NCI-H1417 (cell line): ENCODE measurements at regions not wholly inside any gene's neighbourhood (a gene's known extent, or its start where the extent isn't known, plus 50 kb on each side); places are given as distances from the start of the nearest gene placed in this dataset.
A peak's percentile ranks its signal among the peaks of the same experiment; 100 is the strongest.

Source experiments
- DNase-seq, 3 experiments: peaks; one replicate each; lab custom pipeline; 2025; lab: John Stamatoyannopoulos, UW

GRCh38 chr3:140816372-140817195, 125.1 kb upstream of the SLC25A36 start:
- no peak for DNase-seq

- no peak for DNase-seq
Measured at GRCh38 chr3:140821493-140821892, 120.1 kb upstream of the SLC25A36 start.

GRCh38 chr3:140822401-140823047, 119.1 kb upstream of the SLC25A36 start:
- DNase-seq = no peak

- DNase-seq = no peak
Measured at GRCh38 chr3:140823106-140823505, 118.5 kb upstream of the SLC25A36 start.

- no peak for DNase-seq
Measured at GRCh38 chr3:140827894-140828293, 113.7 kb upstream of the SLC25A36 start.

- DNase-seq = no peak
Measured at GRCh38 chr3:140828585-140828984, 113.1 kb upstream of the SLC25A36 start.

- DNase-seq = no peak
Measured at GRCh38 chr3:140829796-140830195, 111.8 kb upstream of the SLC25A36 start.

- DNase-seq = no peak
Measured at GRCh38 chr3:140830391-140830790, 111.2 kb upstream of the SLC25A36 start.

- DNase-seq = no peak
Measured at GRCh38 chr3:140832883-140833282, 108.8 kb upstream of the SLC25A36 start.

GRCh38 chr3:140834266-140835037, 107.2 kb upstream of the SLC25A36 start:
- no peak for DNase-seq

- DNase-seq = no peak
Measured at GRCh38 chr3:140842984-140843649, 98.5 kb upstream of the SLC25A36 start.

GRCh38 chr3:140843656-140844055, 98.0 kb upstream of the SLC25A36 start:
- no peak for DNase-seq

GRCh38 chr3:140844072-140844471, 97.6 kb upstream of the SLC25A36 start:
- DNase-seq = no peak

- no peak for DNase-seq
Measured at GRCh38 chr3:140845882-140846281, 95.8 kb upstream of the SLC25A36 start.

GRCh38 chr3:140848666-140849065, 93.0 kb upstream of the SLC25A36 start:
- DNase-seq = no peak

GRCh38 chr3:140850210-140850955, 91.3 kb upstream of the SLC25A36 start:
- DNase-seq = no peak

- no peak for DNase-seq
Measured at GRCh38 chr3:140854961-140855360, 86.7 kb upstream of the SLC25A36 start.

GRCh38 chr3:140856905-140857304, 84.7 kb upstream of the SLC25A36 start:
- DNase-seq = no peak

GRCh38 chr3:140857993-140858392, 83.6 kb upstream of the SLC25A36 start:
- no peak for DNase-seq

- DNase-seq = peak; percentile 54 to 81 (median 60)
Measured at GRCh38 chr3:140859592-140860336, 81.9 kb upstream of the SLC25A36 start.

- DNase-seq = peak; percentile 56 to 86 (median 84)
Measured at GRCh38 chr3:140863580-140864009, 78.0 kb upstream of the SLC25A36 start.
